ENCODE measurements at regions not wholly inside any gene's neighbourhood (a gene's known extent, or its start where the extent isn't known, plus 50 kb on each side); places are given as distances from the start of the nearest gene placed in this dataset.

- TF ChIP-seq CTCF (IDR thresholded peaks at IDR 0.05): no peak
- TF ChIP-seq POLR2A (IDR thresholded peaks at IDR 0.05): no peak
Measured at GRCh38 chr11:16456366-16456765, 100.0 kb upstream of the SOX6 start.
